ENCODE measurements at regions not wholly inside any gene's neighbourhood (a gene's known extent, or its start where the extent isn't known, plus 50 kb on each side); places are given as distances from the start of the nearest gene placed in this dataset.

- Histone ChIP-seq H3K27me3 (ENCODE audit: control insufficient read depth in 2 of 2, insufficient read depth in 2 of 2, low read length in 2 of 2) (no peaks in the 10 kb centered on the region), H3K4me1 (replicated peaks in 1 of 2; ENCODE audit: control insufficient read depth in 2 of 2, insufficient read depth in 2 of 2, low read length in 2 of 2) (no peaks in the 10 kb centered on the region), H3K9me3 (replicated peaks; ENCODE audit: control insufficient read depth, insufficient read depth, low read depth, low read length) (no peaks in the 10 kb centered on the region), H3K4me3 (no peak overlapping the region), H3K79me2 (ENCODE audit: control insufficient read depth, insufficient read depth, low read length) (no peaks in the 10 kb centered on the region), H3K36me3 (ENCODE audit: control insufficient read depth, insufficient read depth, low read length) (no peaks in the 10 kb centered on the region), H3K27ac (ENCODE audit: extremely low read depth, low read depth, low read length) (no peak overlapping the region), H3K4me2 (ENCODE audit: insufficient read depth, low read length) (no peak overlapping the region), H3K9ac (ENCODE audit: insufficient read depth in 1 of 2, low read depth in 2 of 2, low read length in 2 of 2) (no peak overlapping the region), H2AFZ (ENCODE audit: low read depth, low read length) (no peak overlapping the region), H4K20me1 (replicated peaks; ENCODE audit: control insufficient read depth, insufficient read depth, low read length) (no peaks in the 10 kb centered on the region), H3K9me1 (ENCODE audit: control insufficient read depth, insufficient read depth, low read length) (no peaks in the 10 kb centered on the region)
- CTCF ChIA-PET (ENCODE audit: low intra/inter-chr PET ratio) = no interaction called here
- in situ Hi-C loops (cut with MboI) (no loop called here), intact Hi-C loops (cut with micrococcal nuclease) (no loop called here)
- POLR2A ChIA-PET = no interaction called here
- no peak for FAIRE-seq
- no TSS peak for BruUV-seq (replicated peaks)
- ATAC-seq = no peak
- DNase-seq (ENCODE audit: extremely low read depth in 1 of 4, low spot score in 3 of 4) = peak in 2 of 4 experiments; percentile 4 to 5
- TF ChIP-seq BACH1 (tag; IDR thresholded peaks at IDR 0.05) = no peak
- TF ChIP-seq, protein P1, sequence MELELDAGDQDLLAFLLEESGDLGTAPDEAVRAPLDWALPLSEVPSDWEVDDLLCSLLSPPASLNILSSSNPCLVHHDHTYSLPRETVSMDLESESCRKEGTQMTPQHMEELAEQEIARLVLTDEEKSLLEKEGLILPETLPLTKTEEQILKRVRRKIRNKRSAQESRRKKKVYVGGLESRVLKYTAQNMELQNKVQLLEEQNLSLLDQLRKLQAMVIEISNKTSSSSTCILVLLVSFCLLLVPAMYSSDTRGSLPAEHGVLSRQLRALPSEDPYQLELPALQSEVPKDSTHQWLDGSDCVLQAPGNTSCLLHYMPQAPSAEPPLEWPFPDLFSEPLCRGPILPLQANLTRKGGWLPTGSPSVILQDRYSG (tag; conservative IDR thresholded peaks at IDR 0.05; ENCODE audit: low read depth) = no peak
- TF ChIP-seq ZNF583 (CRISPR knock-in tag; IDR thresholded peaks at IDR 0.05) = no peak
- no peak for TF ChIP-seq CTBP1 (IDR thresholded peaks at IDR 0.05; ENCODE audit: borderline replicate concordance)
- TF ChIP-seq, protein P2, sequence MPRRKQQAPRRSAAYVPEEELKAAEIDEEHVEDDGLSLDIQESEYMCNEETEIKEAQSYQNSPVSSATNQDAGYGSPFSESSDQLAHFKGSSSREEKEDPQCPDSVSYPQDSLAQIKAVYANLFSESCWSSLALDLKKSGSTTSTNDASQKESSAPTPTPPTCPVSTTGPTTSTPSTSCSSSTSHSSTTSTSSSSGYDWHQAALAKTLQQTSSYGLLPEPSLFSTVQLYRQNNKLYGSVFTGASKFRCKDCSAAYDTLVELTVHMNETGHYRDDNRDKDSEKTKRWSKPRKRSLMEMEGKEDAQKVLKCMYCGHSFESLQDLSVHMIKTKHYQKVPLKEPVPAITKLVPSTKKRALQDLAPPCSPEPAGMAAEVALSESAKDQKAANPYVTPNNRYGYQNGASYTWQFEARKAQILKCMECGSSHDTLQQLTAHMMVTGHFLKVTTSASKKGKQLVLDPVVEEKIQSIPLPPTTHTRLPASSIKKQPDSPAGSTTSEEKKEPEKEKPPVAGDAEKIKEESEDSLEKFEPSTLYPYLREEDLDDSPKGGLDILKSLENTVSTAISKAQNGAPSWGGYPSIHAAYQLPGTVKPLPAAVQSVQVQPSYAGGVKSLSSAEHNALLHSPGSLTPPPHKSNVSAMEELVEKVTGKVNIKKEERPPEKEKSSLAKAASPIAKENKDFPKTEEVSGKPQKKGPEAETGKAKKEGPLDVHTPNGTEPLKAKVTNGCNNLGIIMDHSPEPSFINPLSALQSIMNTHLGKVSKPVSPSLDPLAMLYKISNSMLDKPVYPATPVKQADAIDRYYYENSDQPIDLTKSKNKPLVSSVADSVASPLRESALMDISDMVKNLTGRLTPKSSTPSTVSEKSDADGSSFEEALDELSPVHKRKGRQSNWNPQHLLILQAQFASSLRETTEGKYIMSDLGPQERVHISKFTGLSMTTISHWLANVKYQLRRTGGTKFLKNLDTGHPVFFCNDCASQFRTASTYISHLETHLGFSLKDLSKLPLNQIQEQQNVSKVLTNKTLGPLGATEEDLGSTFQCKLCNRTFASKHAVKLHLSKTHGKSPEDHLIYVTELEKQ (CRISPR knock-in tag; IDR thresholded peaks at IDR 0.05) = no peak
- no peak for TF ChIP-seq RBM15 (IDR thresholded peaks at IDR 0.05; ENCODE audit: insufficient read depth, low read length)
- TF ChIP-seq ZNF143 (CRISPR knock-in tag; IDR thresholded peaks at IDR 0.05) = no peak
- TF ChIP-seq MAZ (CRISPR knock-in tag; conservative IDR thresholded peaks at IDR 0.05 in 1 of 2, IDR thresholded peaks at IDR 0.05 in 1 of 2) = no peak
- TF ChIP-seq GTF2B (IDR thresholded peaks at IDR 0.05; ENCODE audit: extremely low read depth, insufficient read length) = no peak
- TF ChIP-seq SRF (CRISPR knock-in tag; IDR thresholded peaks at IDR 0.05) = no peak
Observed at GRCh38 chrX:145178268-145178667, 69.0 kb upstream of the SPANXN1 start.
